Activated CD8-positive, alpha-beta T cell treated with anti-CD3 and anti-CD28 coated beads, Interleukin-2, amount 10 ng/mL, durations not matched to agents 7 days and 5 days (primary cell): ENCODE measurements at regions not wholly inside any gene's neighbourhood (a gene's known extent, or its start where the extent isn't known, plus 50 kb on each side); places are given as distances from the start of the nearest gene placed in this dataset.
"Not testable (repeated sequence)": the region's sequence is repeated elsewhere in the genome, so short reads cannot be mapped to it uniquely, and the experiment has no call there.

Experiments used
- ATAC-seq: fragments of 150-1000 bp; cut with Tn5 transposase; one replicate; pipeline ENCODE4 v1.10.0; 2021; ENCODE audit warnings: moderate library complexity
- CTCF ChIA-PET: fragments of 350-600 bp; sonication (Branson Sonifier 250); formaldehyde crosslinking; loops from one replicate; lab custom pipeline; 2021; ENCODE audit warnings: antibody characterized with exemption; lab: Charles Lee
- POLR2A ChIA-PET: fragments of 350-600 bp; sonication (Branson Sonifier 250); formaldehyde crosslinking; loops from one replicate; lab custom pipeline; 2021; ENCODE audit warnings: antibody characterized with exemption; lab: Charles Lee
- DNase-seq: peaks from one replicate; pipeline ENCODE4 v3.0.0-alpha.2; 2020
- H3K27ac Mint-ChIP-seq: one replicate; pipeline ENCODE4 v1.8.0; 2021; ENCODE audit warnings: mild to moderate bottlenecking, mixed read lengths
- H3K27me3 Mint-ChIP-seq: one replicate; pipeline ENCODE4 v1.8.0; 2021; ENCODE audit warnings: low read depth, mixed read lengths
- H3K36me3 Mint-ChIP-seq: one replicate; pipeline ENCODE4 v1.8.0; 2021; ENCODE audit warnings: low read depth, mixed read lengths
- H3K4me1 Mint-ChIP-seq: one replicate; pipeline ENCODE4 v1.8.0; 2021; ENCODE audit warnings: low read depth, mixed read lengths
- H3K4me3 Mint-ChIP-seq: one replicate; pipeline ENCODE4 v1.8.0; 2021; ENCODE audit warnings: mild to moderate bottlenecking, mixed read lengths
- H3K9me3 Mint-ChIP-seq: one replicate; pipeline ENCODE4 v1.8.0; 2022; ENCODE audit warnings: mixed read lengths; ENCODE audit not compliant: insufficient read depth

- ATAC-seq: no peak
- DNase-seq: no peak
- CTCF ChIA-PET: no interaction called here
- POLR2A ChIA-PET: no interaction called here
- no peaks in the 10 kb centered on the region for H3K4me1 Mint-ChIP-seq
- H3K4me3 Mint-ChIP-seq: no peak overlapping the region
- H3K27ac Mint-ChIP-seq: no peak overlapping the region
- no peaks in the 10 kb centered on the region for H3K27me3 Mint-ChIP-seq
- no peaks in the 10 kb centered on the region for H3K36me3 Mint-ChIP-seq
- no peaks in the 10 kb centered on the region for H3K9me3 Mint-ChIP-seq
Observed at GRCh38 chr5:106307265-106307664, 1363.5 kb downstream of the EFNA5 start.

DNA sequence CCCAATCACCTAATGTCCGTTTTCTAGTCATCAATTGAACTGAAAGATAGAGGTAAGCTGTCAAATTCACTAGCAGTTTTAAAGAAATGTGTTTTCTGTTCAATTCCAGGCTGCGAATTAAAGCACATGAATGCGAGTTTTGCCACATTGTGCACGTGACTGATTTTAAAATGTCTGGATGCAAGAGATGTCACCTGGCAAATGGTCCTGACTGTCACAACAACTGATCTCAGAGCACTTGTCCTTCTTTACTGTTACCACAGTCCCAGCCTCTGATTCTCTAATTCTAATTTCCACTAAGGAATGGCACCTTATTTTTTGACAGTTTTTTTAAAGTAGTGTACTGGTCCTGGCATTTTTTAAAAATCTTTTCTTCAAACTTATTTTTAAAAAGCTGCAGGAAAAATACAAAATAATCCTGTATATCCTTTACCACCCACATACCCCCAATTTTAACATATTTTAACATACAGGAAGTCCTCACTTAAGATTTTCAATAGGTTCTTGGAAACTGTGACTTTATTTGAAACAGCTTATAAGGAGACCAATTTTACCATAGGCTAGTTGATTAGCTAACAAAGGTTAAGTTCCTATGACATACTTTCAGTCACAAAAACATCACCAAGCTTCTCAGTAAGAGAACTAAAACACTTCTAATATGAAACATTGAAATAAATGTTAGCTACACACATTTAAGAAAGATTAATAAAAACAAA, 1364.3 kb downstream of the EFNA5 start:
- CTCF ChIA-PET: no interaction called here
- Mint-ChIP-seq H3K27me3 (no peaks in the 10 kb centered on the region), H3K4me3 (no peak overlapping the region), H3K36me3 (no peaks in the 10 kb centered on the region), H3K4me1 (no peaks in the 10 kb centered on the region), H3K27ac (no peak overlapping the region), H3K9me3 (no peaks in the 10 kb centered on the region)
- ATAC-seq (no peak), DNase-seq (no peak)
- POLR2A ChIA-PET: no interaction called here

DNA sequence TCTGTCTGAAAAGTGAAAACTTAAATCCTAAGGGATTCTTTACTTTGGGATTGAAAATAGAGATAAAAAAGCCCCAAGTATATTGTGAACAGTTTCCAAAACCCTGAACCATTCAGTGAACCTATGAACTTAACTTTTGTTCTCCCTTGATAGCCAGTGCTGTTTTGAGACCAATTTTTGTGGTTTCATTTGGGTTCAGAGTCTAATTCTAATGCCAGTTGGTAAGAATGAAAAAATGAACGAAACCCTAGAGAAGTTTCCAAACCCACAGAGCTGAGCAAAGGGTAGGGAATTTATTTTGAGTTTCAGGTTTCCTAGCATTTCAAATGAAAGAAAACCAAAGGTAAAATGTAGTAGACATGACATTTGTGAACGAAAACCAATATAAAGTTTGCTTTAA, 1366.8 kb downstream of the EFNA5 start:
- Mint-ChIP-seq H3K36me3 (no peaks in the 10 kb centered on the region), H3K27ac (no peak overlapping the region), H3K4me1 (no peaks in the 10 kb centered on the region), H3K4me3 (no peak overlapping the region), H3K9me3 (no peaks in the 10 kb centered on the region), H3K27me3 (no peaks in the 10 kb centered on the region)
- ATAC-seq (no peak), DNase-seq (no peak)
- CTCF ChIA-PET: no interaction called here
- POLR2A ChIA-PET: no interaction called here

DNA sequence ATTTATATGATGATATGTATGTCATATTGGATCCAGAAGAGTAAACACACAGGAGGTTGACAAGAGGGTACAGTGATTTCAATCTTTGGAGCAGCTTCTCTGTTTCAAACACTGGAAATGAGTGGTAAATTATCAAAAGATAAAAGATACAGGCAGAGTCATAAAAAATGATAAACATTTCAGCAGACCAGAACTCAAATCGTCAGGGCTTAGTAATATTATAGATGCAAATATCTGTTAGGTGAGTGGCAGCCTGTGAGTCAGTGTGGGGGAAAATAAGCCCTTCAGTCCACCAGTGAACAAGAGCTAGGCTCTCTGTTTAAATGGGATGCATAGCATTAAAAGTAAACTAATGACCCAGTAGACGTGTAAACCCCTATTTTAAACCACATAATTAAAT, 1378.1 kb downstream of the EFNA5 start:
- ChIA-PET POLR2A (no interaction called here), CTCF (no interaction called here)
- Mint-ChIP-seq H3K27me3 (no peaks in the 10 kb centered on the region), H3K4me1 (no peaks in the 10 kb centered on the region), H3K36me3 (no peaks in the 10 kb centered on the region), H3K9me3 (no peaks in the 10 kb centered on the region), H3K27ac (no peak overlapping the region), H3K4me3 (no peak overlapping the region)
- ATAC-seq (no peak), DNase-seq (no peak)

DNA sequence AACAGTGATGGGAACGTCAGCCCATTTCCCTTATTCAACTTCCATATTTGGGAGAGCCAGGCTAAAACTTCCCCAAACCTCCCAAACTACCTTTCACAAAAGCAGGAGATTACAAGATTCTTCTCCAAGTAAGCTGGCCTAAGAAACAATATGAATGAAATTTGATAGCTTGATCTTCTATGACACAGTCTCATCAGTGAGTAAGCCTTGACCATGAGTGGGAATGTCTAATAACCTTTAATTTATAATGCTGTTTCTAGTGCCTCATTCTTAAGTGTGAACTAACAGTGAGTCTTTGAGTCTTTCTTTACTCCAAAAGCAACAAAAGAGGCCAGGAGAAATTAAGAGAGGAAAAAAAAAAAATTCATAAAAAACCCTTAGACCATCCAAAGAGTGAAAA, 1379.9 kb downstream of the EFNA5 start:
- no peaks in the 10 kb centered on the region for H3K9me3 Mint-ChIP-seq
- DNase-seq (no peak), ATAC-seq (no peak)
- H3K27me3 Mint-ChIP-seq: no peaks in the 10 kb centered on the region
- H3K27ac Mint-ChIP-seq: no peak overlapping the region
- CTCF ChIA-PET: no interaction called here
- H3K4me1 Mint-ChIP-seq: no peaks in the 10 kb centered on the region
- POLR2A ChIA-PET: no interaction called here
- H3K36me3 Mint-ChIP-seq: no peaks in the 10 kb centered on the region
- no peak overlapping the region for H3K4me3 Mint-ChIP-seq

- ChIA-PET CTCF (no interaction called here), POLR2A (no interaction called here)
- H3K4me3 Mint-ChIP-seq: no peak overlapping the region
- DNase-seq (no peak), ATAC-seq (no peak)
- H3K36me3 Mint-ChIP-seq: no peaks in the 10 kb centered on the region
- H3K4me1 Mint-ChIP-seq: no peaks in the 10 kb centered on the region
- H3K27ac Mint-ChIP-seq: no peak overlapping the region
- H3K27me3 Mint-ChIP-seq: no peaks in the 10 kb centered on the region
- no peaks in the 10 kb centered on the region for H3K9me3 Mint-ChIP-seq
Observed at GRCh38 chr5:106288979-106289378, 1381.8 kb downstream of the EFNA5 start.

DNA sequence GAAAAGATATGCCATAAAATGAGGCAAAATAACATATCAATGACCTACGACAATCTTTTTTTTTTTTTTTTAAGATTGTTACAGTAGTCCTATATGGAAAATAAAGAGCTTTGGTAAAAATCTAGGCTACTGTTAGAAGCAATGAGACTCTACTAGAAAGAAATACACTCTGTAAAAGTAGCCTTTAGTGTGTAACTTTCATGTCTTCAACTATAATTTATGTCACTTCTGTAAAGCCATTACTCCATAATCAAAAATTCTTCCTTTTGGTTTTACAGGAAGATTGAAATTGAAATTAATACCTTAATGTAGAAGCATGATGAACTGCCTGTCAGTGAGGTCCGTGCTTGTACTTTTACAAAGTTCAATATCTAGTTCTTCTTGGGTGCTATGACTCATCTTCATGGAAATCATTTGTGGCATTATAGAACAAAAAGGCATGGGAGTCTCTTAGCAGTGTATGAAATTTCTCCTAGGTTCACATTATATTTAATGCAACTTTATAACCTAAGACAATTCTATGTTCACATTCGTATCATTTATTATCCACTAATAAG, 1393.1 kb downstream of the EFNA5 start:
- ChIA-PET POLR2A (no interaction called here), CTCF (no interaction called here)
- Mint-ChIP-seq H3K27ac (no peak overlapping the region), H3K4me3 (no peak overlapping the region), H3K4me1 (no peaks in the 10 kb centered on the region), H3K36me3 (no peaks in the 10 kb centered on the region), H3K9me3 (peaks cover 1% of the 10 kb centered on the region), H3K27me3 (no peaks in the 10 kb centered on the region)
- ATAC-seq: no peak
- DNase-seq: no peak

GRCh38 chr5:106269252-106269843, 1401.4 kb downstream of the EFNA5 start:
- Mint-ChIP-seq H3K36me3 (no peaks in the 10 kb centered on the region), H3K4me3 (no peak overlapping the region), H3K4me1 (no peaks in the 10 kb centered on the region), H3K27me3 (no peaks in the 10 kb centered on the region), H3K9me3 (peaks cover 4% of the 10 kb centered on the region), H3K27ac (no peak overlapping the region)
- ChIA-PET POLR2A (no interaction called here), CTCF (interaction anchor here (0.8 kb wide), 1 partner anchor 15 kb away, joined by 3 read pairs; no protein-coding TSS in a partner anchor)
- no peak for DNase-seq
- ATAC-seq: no peak

- ChIA-PET POLR2A (no interaction called here), CTCF (no interaction called here)
- Mint-ChIP-seq H3K27ac (no peak overlapping the region), H3K36me3 (no peaks in the 10 kb centered on the region), H3K9me3 (no peaks in the 10 kb centered on the region), H3K4me1 (no peaks in the 10 kb centered on the region), H3K4me3 (no peak overlapping the region), H3K27me3 (no peaks in the 10 kb centered on the region)
- ATAC-seq (no peak), DNase-seq (no peak)
Observed at GRCh38 chr5:106267256-106267655, 1403.5 kb downstream of the EFNA5 start.

DNA sequence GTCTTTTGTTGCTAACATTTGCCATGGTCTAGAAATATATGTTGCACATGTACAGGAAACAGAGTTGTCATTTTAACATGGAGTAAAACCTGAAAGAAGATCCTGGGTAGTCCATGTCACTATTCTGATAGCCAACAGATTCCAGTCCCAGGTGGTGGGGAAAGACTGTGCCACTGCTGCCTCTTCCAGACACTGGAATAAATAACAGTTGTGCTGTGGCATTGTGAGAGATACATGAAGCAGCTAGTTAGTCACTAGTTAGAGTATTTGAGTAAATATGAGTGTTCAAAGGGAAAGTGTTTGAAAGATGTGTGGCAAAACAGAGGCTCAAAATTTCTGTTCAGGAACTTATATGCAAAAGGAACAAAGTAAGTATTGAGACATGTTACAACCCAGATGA, 1408.3 kb downstream of the EFNA5 start:
- Mint-ChIP-seq H3K36me3 (no peaks in the 10 kb centered on the region), H3K9me3 (no peaks in the 10 kb centered on the region), H3K27ac (no peak overlapping the region), H3K4me3 (no peak overlapping the region), H3K27me3 (no peaks in the 10 kb centered on the region), H3K4me1 (no peaks in the 10 kb centered on the region)
- ChIA-PET CTCF (no interaction called here), POLR2A (no interaction called here)
- ATAC-seq (no peak), DNase-seq (no peak)

- H3K9me3 Mint-ChIP-seq, CTCF ChIA-PET, H3K4me1 Mint-ChIP-seq, ATAC-seq, H3K4me3 Mint-ChIP-seq, H3K27ac Mint-ChIP-seq, H3K27me3 Mint-ChIP-seq, DNase-seq, POLR2A ChIA-PET, H3K36me3 Mint-ChIP-seq: not testable (repeated sequence)
Observed at GRCh38 chr5:106259431-106260090, 1411.2 kb downstream of the EFNA5 start.

DNA sequence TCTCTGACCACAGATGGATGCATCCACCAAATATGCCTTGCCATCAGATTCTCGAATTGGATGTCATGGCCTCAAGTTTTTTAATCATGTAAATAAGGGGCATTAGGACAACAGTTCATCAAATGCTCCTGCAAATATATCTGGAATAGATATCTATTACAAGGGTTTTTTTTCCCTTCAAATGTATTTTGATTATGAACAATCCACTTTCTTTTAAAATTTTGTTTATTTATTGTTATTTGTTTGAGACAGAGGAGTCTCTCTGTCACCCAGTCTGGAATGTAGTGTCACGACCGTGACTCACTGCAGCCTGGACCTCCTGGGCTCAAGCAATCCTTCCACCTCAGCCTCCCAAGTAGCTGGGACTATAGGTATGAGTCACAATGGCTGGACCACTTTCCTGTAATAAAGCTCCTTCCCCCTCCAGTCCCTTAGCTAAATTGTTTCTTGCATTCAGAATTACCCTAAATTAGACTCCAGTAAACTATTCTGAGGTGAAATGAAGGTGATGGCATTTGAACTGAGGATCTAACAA, 1412.1 kb downstream of the EFNA5 start:
- H3K27ac Mint-ChIP-seq: no peak overlapping the region
- H3K4me1 Mint-ChIP-seq: no peaks in the 10 kb centered on the region
- no peaks in the 10 kb centered on the region for H3K27me3 Mint-ChIP-seq
- H3K4me3 Mint-ChIP-seq: no peak overlapping the region
- POLR2A ChIA-PET: no interaction called here
- CTCF ChIA-PET: no interaction called here
- H3K36me3 Mint-ChIP-seq: no peaks in the 10 kb centered on the region
- no peaks in the 10 kb centered on the region for H3K9me3 Mint-ChIP-seq
- DNase-seq (no peak), ATAC-seq (no peak)
